ENCODE measurements at regions not wholly inside any gene's neighbourhood (a gene's known extent, or its start where the extent isn't known, plus 50 kb on each side); places are given as distances from the start of the nearest gene placed in this dataset.

DNA sequence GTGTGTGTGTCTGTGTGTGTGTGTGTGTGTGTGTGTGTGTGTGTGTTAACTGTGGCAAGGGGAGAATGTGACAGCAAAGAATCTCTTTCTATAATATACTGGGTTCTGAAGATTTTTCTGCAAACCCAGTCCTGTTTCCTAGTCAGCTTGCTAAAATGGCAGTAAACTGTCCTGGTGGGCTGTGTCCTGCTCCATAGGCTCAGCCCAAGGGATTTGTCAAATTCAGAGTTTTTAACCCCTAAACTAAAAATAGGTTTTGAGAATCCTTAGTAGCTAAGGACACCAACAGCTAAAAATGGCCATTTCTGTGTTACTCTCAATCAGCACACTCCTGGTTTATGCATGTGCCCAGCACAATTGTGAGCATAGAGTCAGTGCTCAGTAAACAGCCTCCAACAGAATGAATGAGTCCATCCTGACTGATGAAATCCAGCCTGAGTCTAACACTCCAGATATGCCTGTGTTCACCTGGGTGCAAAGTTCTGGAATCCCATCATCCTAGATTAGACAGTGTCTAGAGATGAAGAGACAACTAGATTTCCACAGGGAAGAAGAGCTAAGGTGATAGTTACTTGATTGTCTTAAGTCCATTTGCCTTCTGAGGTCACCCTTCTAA is 192.6 kb downstream of the TTC6 start:
- no peak for DNase-seq
- TF ChIP-seq, protein P1, sequence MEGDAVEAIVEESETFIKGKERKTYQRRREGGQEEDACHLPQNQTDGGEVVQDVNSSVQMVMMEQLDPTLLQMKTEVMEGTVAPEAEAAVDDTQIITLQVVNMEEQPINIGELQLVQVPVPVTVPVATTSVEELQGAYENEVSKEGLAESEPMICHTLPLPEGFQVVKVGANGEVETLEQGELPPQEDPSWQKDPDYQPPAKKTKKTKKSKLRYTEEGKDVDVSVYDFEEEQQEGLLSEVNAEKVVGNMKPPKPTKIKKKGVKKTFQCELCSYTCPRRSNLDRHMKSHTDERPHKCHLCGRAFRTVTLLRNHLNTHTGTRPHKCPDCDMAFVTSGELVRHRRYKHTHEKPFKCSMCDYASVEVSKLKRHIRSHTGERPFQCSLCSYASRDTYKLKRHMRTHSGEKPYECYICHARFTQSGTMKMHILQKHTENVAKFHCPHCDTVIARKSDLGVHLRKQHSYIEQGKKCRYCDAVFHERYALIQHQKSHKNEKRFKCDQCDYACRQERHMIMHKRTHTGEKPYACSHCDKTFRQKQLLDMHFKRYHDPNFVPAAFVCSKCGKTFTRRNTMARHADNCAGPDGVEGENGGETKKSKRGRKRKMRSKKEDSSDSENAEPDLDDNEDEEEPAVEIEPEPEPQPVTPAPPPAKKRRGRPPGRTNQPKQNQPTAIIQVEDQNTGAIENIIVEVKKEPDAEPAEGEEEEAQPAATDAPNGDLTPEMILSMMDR (IDR thresholded peaks at IDR 0.05), result no peak
- H3K36me3 ChIP-seq, result no peaks in the 10 kb centered on the region
- no peak overlapping the region for H3K27ac ChIP-seq
- no peaks in the 10 kb centered on the region for H3K27me3 ChIP-seq
- no peak overlapping the region for H3K4me3 ChIP-seq
- no peak for ATAC-seq
- peaks cover 0 to 11% (median 7%) of the 10 kb centered on the region in 3 donors for H3K4me1 ChIP-seq
- intact Hi-C loops (cut with DNase I), result no loop called here
- no peaks in the 10 kb centered on the region for H3K9me3 ChIP-seq
- no peak for FAIRE-seq

DNA sequence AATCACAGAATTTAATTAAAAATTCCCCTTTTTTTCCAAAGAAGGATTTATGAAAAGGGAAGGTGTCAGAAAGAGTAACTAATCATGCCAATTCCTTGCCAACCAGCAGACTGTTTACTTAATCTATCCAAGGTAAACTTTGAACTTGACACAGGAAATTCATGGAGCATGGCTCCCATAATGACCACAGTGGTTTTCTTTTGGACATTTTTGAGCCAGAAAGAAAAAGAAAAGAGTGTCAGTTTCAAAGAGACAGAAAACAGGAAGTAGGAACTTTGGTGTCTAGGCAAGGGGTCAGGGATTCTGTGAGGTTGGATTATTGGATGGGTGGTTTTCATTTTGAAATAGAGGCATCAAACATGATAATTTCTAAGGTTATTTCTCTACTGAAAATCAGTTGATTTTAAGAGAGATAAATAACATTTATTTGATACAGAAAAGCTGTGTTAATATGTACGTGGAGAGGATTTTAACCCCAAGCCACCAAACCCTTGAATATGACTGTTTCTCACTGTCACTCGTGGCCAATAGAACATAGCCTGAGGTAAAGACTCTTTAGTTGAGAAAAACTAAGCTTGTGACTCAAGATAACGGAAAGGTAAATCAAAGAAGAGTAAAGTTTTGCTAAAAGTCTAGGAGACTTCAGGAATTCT is 196.1 kb downstream of the TTC6 start:
- peaks cover 0 to 11% (median 7%) of the 10 kb centered on the region in 3 donors for H3K4me1 ChIP-seq
- intact Hi-C loops (cut with DNase I), result no loop called here
- TF ChIP-seq, protein P1 (IDR thresholded peaks at IDR 0.05), result no peak
- no peak for FAIRE-seq
- H3K9me3 ChIP-seq, result no peaks in the 10 kb centered on the region
- peak; percentile 75 to 80 (median 80) for ATAC-seq
- WGBS, 2 donors, result 79 to 81% methylated on average over 3 of the region's 3 CpGs
- H3K27ac ChIP-seq, result no peak overlapping the region
- H3K4me3 ChIP-seq, result no peak overlapping the region
- no peak for DNase-seq
- no peaks in the 10 kb centered on the region for H3K36me3 ChIP-seq
- no peaks in the 10 kb centered on the region for H3K27me3 ChIP-seq

DNA sequence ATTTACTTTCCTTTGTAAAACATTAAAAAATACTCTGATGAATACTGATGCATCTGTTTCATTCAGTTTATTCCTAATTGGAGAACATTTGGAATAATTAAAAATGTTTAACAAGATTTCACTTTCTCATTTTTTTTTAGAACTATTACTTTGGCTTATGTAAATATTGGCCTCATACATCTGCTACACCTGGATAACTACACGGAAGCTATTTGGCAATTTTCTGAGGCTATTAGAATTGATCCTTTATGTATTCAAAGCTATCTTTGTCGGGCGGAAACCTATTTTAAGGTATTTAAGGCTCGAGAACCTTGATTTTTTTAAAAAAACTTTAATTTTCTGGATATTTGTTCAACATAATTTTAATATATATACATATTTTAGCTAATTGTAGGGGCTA is 196.7 kb downstream of the TTC6 start:
- FAIRE-seq (no peak), DNase-seq (no peak), ATAC-seq (peak in 3 of 4 donors; percentile 46 to 53 (median 50))
- Histone ChIP-seq H3K36me3 (no peaks in the 10 kb centered on the region), H3K4me1 (peaks cover 0 to 11% (median 7%) of the 10 kb centered on the region in 3 donors), H3K27ac (no peak overlapping the region), H3K27me3 (no peaks in the 10 kb centered on the region), H3K4me3 (no peak overlapping the region), H3K9me3 (no peaks in the 10 kb centered on the region)
- WGBS, 2 donors, result 20 to 26% methylated on average over 4 of the region's 4 CpGs
- intact Hi-C loops (cut with DNase I), result no loop called here
- TF ChIP-seq, protein P1 (IDR thresholded peaks at IDR 0.05), result no peak

DNA sequence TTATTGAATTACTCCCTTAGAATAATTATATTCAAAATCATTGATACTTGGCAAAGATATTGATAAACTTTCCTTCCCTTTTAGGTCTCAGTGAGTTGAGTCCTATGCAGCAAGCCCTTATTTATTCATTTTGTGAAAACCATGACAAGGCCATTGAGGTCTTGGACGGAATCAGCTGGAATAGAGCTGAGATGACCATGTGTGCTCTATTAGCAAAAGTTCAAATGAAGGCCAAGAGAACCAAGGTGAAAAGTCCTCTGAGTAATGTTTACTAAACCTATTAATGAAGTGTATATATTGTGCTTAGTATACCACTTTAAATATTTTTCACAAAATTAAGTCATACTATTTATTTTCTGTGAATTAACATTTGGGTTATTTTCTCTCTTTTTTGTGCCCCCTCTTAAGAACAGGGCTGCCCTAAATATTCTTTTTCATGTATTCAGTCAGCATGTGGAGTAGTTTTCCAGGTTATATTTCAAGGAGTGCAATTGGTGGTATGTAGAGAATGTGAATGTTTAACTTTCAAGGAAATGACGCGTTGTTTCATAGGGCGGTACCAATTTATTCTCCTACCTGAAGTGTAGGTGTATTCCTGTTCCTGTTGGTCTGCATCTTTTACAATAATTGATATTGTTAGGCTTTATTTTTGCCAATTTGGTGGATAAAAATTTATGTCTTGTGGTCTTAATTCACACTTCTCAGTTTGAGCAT is 201.4 kb downstream of the TTC6 start:
- no peak for FAIRE-seq
- Histone ChIP-seq H3K9me3 (no peaks in the 10 kb centered on the region), H3K4me1 (peaks cover 0 to 1% (median 0%) of the 10 kb centered on the region in 3 donors), H3K27ac (no peak overlapping the region), H3K4me3 (no peak overlapping the region), H3K27me3 (no peaks in the 10 kb centered on the region), H3K36me3 (no peaks in the 10 kb centered on the region)
- intact Hi-C loops (cut with DNase I), result no loop called here
- TF ChIP-seq, protein P1 (IDR thresholded peaks at IDR 0.05), result no peak
- WGBS, 2 donors, result 46 to 68% methylated on average over 4 of the region's 4 CpGs
- no peak for DNase-seq
- ATAC-seq, result no peak

DNA sequence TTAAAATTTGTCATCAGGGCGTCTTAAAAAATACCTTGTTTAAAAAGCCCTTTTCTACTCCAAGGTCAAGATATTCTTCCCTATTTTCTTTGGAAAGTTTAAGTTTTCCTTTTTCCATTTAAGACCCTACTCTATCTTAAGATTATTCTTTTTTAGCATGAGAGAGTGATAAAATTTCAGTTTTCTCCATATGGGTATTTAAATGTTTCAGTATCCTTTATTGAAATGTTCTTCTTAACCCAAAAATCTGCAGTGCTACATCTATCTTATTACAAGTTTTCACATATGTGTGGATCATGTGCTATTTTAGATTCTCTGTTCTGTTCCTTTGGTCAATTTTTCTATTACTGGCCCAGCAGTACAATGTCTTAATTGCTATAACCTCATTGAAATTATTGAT is 202.2 kb downstream of the TTC6 start:
- 0 to 37% methylated on average over 1 of the region's 1 CpG for WGBS, 2 donors
- no peak for ATAC-seq
- Histone ChIP-seq H3K9me3 (no peaks in the 10 kb centered on the region), H3K4me1 (no peaks in the 10 kb centered on the region), H3K27me3 (no peaks in the 10 kb centered on the region), H3K4me3 (no peak overlapping the region), H3K27ac (no peak overlapping the region), H3K36me3 (no peaks in the 10 kb centered on the region)
- no peak for FAIRE-seq
- intact Hi-C loops (cut with DNase I), result no loop called here
- no peak for DNase-seq
- TF ChIP-seq, protein P1 (IDR thresholded peaks at IDR 0.05), result no peak
